Upper lobe of left lung (tissue), 4 donors: ENCODE measurements at regions not wholly inside any gene's neighbourhood (a gene's known extent, or its start where the extent isn't known, plus 50 kb on each side); places are given as distances from the start of the nearest gene placed in this dataset.

Experiments used
- EP300 ChIP-seq, 4 donors: sonication (generic); formaldehyde crosslinking; IDR thresholded peaks; one replicate each; pipeline ENCODE4 v1.5.1; 2017; ENCODE audit warnings: antibody characterized with exemption in 4 of 4, control low read depth in 2 of 4
- TF ChIP-seq, protein P1 (sequence below), 6 experiments: fragments of 450-650 bp in 4 of 6; fragments of 200-600 bp in 2 of 6; sonication (generic) in 2 of 6; IDR thresholded peaks; one replicate each; pipeline ENCODE4 v1.5.1; 2016 to 2019; ENCODE audit warnings: antibody characterized with exemption in 6 of 6

GRCh38 chr2:65557616-65558573 lies 125.5 kb upstream of the SPRED2 start:
- TF ChIP-seq, protein P1, sequence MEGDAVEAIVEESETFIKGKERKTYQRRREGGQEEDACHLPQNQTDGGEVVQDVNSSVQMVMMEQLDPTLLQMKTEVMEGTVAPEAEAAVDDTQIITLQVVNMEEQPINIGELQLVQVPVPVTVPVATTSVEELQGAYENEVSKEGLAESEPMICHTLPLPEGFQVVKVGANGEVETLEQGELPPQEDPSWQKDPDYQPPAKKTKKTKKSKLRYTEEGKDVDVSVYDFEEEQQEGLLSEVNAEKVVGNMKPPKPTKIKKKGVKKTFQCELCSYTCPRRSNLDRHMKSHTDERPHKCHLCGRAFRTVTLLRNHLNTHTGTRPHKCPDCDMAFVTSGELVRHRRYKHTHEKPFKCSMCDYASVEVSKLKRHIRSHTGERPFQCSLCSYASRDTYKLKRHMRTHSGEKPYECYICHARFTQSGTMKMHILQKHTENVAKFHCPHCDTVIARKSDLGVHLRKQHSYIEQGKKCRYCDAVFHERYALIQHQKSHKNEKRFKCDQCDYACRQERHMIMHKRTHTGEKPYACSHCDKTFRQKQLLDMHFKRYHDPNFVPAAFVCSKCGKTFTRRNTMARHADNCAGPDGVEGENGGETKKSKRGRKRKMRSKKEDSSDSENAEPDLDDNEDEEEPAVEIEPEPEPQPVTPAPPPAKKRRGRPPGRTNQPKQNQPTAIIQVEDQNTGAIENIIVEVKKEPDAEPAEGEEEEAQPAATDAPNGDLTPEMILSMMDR (IDR thresholded peaks at IDR 0.05): no peak
- no peak for TF ChIP-seq EP300 (IDR thresholded peaks at IDR 0.05)
